NCI-H774 (cell line): ENCODE measurements at regions not wholly inside any gene's neighbourhood (a gene's known extent, or its start where the extent isn't known, plus 50 kb on each side); places are given as distances from the start of the nearest gene placed in this dataset.

Source experiments
- DNase-seq: peaks from one replicate; lab custom pipeline; 2025; lab: John Stamatoyannopoulos, UW

- DNase-seq, result no peak
Observed at GRCh38 chrX:51798701-51799100, 55.5 kb downstream of the GSPT2 start.

- DNase-seq, result peak; percentile 63
Observed at GRCh38 chrX:51802917-51803688, 59.9 kb downstream of the GSPT2 start.

- DNase-seq, result no peak
Observed at GRCh38 chrX:51803833-51804232, 60.6 kb downstream of the GSPT2 start.

- DNase-seq, result no peak
Observed at GRCh38 chrX:51804741-51805140, 61.5 kb downstream of the GSPT2 start.

GRCh38 chrX:51813886-51814460 lies 70.7 kb downstream of the GSPT2 start:
- DNase-seq, result no peak

GRCh38 chrX:51824061-51824460 lies 69.4 kb upstream of the MAGED1 start:
- no peak for DNase-seq

- DNase-seq, result no peak
Observed at GRCh38 chrX:51825436-51825835, 68.0 kb upstream of the MAGED1 start.

- DNase-seq, result no peak
Observed at GRCh38 chrX:51834076-51834475, 59.3 kb upstream of the MAGED1 start.

- DNase-seq, result no peak
Observed at GRCh38 chrX:51836823-51837222, 56.6 kb upstream of the MAGED1 start.

- DNase-seq, result no peak
Observed at GRCh38 chrX:51837451-51837850, 56.0 kb upstream of the MAGED1 start.

GRCh38 chrX:51837921-51838320 lies 55.5 kb upstream of the MAGED1 start:
- DNase-seq, result no peak
